Ishikawa (cell line): ENCODE measurements at regions not wholly inside any gene's neighbourhood (a gene's known extent, or its start where the extent isn't known, plus 50 kb on each side); places are given as distances from the start of the nearest gene placed in this dataset.

Source experiments
- CEBPB ChIP-seq: IDR thresholded peaks from 2 replicates; pipeline ENCODE4 v1.6.1; 2012
- CREB1 ChIP-seq: IDR thresholded peaks from 2 replicates; pipeline ENCODE4 v1.6.1; 2012; ENCODE audit warnings: low read depth
- EGR1 ChIP-seq: IDR thresholded peaks from 2 replicates; pipeline ENCODE4 v1.6.1; 2012
- EP300 ChIP-seq: IDR thresholded peaks from 2 replicates; pipeline ENCODE4 v1.6.1; 2012; ENCODE audit warnings: borderline replicate concordance
- FOXM1 ChIP-seq: IDR thresholded peaks from 2 replicates; pipeline ENCODE4 v1.6.1; 2012; ENCODE audit warnings: low read depth, borderline replicate concordance
- NFIC ChIP-seq: IDR thresholded peaks from 2 replicates; pipeline ENCODE4 v1.6.1; 2012
- RAD21 ChIP-seq: IDR thresholded peaks from 2 replicates; pipeline ENCODE4 v1.6.1; 2012; ENCODE audit warnings: low read depth
- REST ChIP-seq: IDR thresholded peaks from 2 replicates; pipeline ENCODE4 v1.6.1; 2012; ENCODE audit warnings: low read depth, mild to moderate bottlenecking
- TAF1 ChIP-seq: IDR thresholded peaks from 2 replicates; pipeline ENCODE4 v1.6.1; 2012; ENCODE audit warnings: low read depth, mild to moderate bottlenecking
- TCF12 ChIP-seq: IDR thresholded peaks from 2 replicates; pipeline ENCODE4 v1.6.1; 2012; ENCODE audit warnings: low read depth
- TEAD4 ChIP-seq: IDR thresholded peaks from 2 replicates; pipeline ENCODE4 v1.6.1; 2012
- YY1 ChIP-seq: IDR thresholded peaks from 2 replicates; pipeline ENCODE4 v1.6.1; 2012; ENCODE audit warnings: low read depth
- ZBTB7A ChIP-seq: IDR thresholded peaks from 2 replicates; pipeline ENCODE4 v1.6.1; 2012; ENCODE audit warnings: low read depth
- TF ChIP-seq, protein P1 (sequence below): IDR thresholded peaks from 2 replicates; pipeline ENCODE4 v1.6.1; 2012
- TF ChIP-seq, protein P2 (sequence below): IDR thresholded peaks from 2 replicates; pipeline ENCODE4 v1.6.1; 2012

GRCh38 chr3:151962912-151963311 lies 89.5 kb downstream of the SUCNR1 start:
- no peak for TF ChIP-seq YY1
- TF ChIP-seq, protein P1, sequence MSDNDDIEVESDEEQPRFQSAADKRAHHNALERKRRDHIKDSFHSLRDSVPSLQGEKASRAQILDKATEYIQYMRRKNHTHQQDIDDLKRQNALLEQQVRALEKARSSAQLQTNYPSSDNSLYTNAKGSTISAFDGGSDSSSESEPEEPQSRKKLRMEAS = no peak
- TF ChIP-seq TAF1 = no peak

GRCh38 chr3:151964743-151965142 lies 91.3 kb downstream of the SUCNR1 start:
- no peak for TF ChIP-seq TCF12
- TF ChIP-seq RAD21 = no peak
- TF ChIP-seq TAF1 = no peak
- TF ChIP-seq REST = no peak
- TF ChIP-seq TEAD4 = no peak
- TF ChIP-seq EGR1 = no peak
- TF ChIP-seq, protein P1 = no peak
- TF ChIP-seq, protein P2, sequence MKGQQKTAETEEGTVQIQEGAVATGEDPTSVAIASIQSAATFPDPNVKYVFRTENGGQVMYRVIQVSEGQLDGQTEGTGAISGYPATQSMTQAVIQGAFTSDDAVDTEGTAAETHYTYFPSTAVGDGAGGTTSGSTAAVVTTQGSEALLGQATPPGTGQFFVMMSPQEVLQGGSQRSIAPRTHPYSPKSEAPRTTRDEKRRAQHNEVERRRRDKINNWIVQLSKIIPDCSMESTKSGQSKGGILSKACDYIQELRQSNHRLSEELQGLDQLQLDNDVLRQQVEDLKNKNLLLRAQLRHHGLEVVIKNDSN = no peak
- no peak for TF ChIP-seq CEBPB
- TF ChIP-seq YY1 = no peak
- TF ChIP-seq FOXM1 = no peak
- no peak for TF ChIP-seq EP300
- TF ChIP-seq NFIC = no peak
- TF ChIP-seq CREB1 = no peak
- no peak for TF ChIP-seq ZBTB7A

DNA sequence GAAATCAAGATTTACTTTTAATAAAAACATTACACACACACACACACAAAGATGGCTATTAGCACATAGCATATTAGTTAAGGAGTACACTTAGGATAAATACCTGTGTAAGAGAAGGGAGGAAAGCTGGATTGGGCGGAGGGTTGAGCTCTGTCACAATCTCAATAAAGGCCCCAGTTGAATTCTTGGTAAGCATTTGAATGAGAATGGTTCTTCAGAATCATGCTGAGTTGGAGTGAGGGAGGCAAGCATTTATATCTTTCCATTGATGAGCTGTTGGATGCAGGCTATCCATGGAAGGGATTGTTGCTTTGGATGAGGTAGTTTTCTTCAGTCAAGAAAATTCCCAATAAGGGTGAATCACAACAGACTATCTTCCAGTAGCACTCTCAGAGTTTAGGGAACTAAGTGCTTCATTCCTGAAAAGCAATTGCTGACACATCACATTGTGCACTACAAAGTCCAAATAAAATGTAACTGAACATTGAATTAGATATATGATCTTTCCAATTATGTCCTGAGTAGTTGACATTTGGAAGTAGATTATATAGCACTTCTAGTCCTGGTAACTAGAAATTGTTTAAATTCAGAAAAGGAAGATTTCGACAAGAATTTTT lies 95.7 kb downstream of the SUCNR1 start:
- TF ChIP-seq NFIC = no peak
- TF ChIP-seq CEBPB = no peak
- no peak for TF ChIP-seq RAD21
- TF ChIP-seq CREB1 = no peak
- TF ChIP-seq EGR1 = no peak
- TF ChIP-seq, protein P2 = no peak
- no peak for TF ChIP-seq FOXM1
- TF ChIP-seq TCF12 = no peak
- TF ChIP-seq, protein P1 = no peak
- no peak for TF ChIP-seq REST
- TF ChIP-seq EP300 = no peak
- no peak for TF ChIP-seq TEAD4
- no peak for TF ChIP-seq ZBTB7A
- no peak for TF ChIP-seq TAF1
- no peak for TF ChIP-seq YY1

- TF ChIP-seq, protein P2 = no peak
- TF ChIP-seq NFIC (no peak), EGR1 (no peak), FOXM1 (no peak), ZBTB7A (no peak), TCF12 (no peak), TAF1 (no peak), RAD21 (no peak), YY1 (no peak), REST (no peak), TEAD4 (no peak), EP300 (no peak), CEBPB (no peak)
- TF ChIP-seq, protein P1 = no peak
Observed at GRCh38 chr3:151971814-151972579, 98.6 kb downstream of the SUCNR1 start.
